Body of pancreas (tissue), 4 donors: ENCODE measurements at regions not wholly inside any gene's neighbourhood (a gene's known extent, or its start where the extent isn't known, plus 50 kb on each side); places are given as distances from the start of the nearest gene placed in this dataset.
A peak's percentile ranks its signal among the peaks of the same experiment; 100 is the strongest.

ENCODE experiments used
- ATAC-seq: fragments of 150-250 bp; one replicate; pipeline ENCODE4 v1.9.1; 2016
- DNase-seq, 4 donors: peaks; one replicate each; pipeline ENCODE4 v3.0.0-alpha.2; 2019
- H3K27ac ChIP-seq, 4 donors: fragments of 200-600 bp; sonication (generic); 1 replicate in 3 of 4; 2 replicates in 1 of 4; pipeline versions ENCODE4 v1.5.1 to v1.6.1; 2016 to 2019; ENCODE audit warnings: mild to moderate bottlenecking in 1 of 4, mixed read lengths in 1 of 4, moderate library complexity in 1 of 4
- H3K27me3 ChIP-seq, 2 donors: fragments of 200-600 bp; sonication (generic); one replicate each; pipeline ENCODE4 v1.6.0; 2016; ENCODE audit warnings: mild to moderate bottlenecking in 1 of 2
- H3K36me3 ChIP-seq, 2 donors: fragments of 200-600 bp; sonication (generic); replicated peaks in 1 of 2; 2 replicates each; pipeline ENCODE4 v1.5.1; 2016; ENCODE audit warnings: low read depth in 2 of 2; ENCODE audit not compliant: insufficient read depth in 1 of 2
- H3K4me1 ChIP-seq: fragments of 200-600 bp; sonication (generic); one replicate; pipeline ENCODE4 v1.6.0; 2016
- H3K4me3 ChIP-seq, 2 donors: fragments of 200-600 bp; sonication (generic); 1 replicate in 1 of 2; 2 replicates in 1 of 2; pipeline ENCODE4 v1.5.1; 2016 to 2019
- H3K9me3 ChIP-seq, 3 donors: fragments of 200-600 bp; sonication (generic); 1 replicate in 2 of 3; 2 replicates in 1 of 3; pipeline ENCODE4 v1.5.1; 2016
- CTCF ChIP-seq, 7 experiments: fragments of 450-650 bp in 4 of 7; fragments of 200-600 bp in 3 of 7; sonication (generic) in 3 of 7; IDR thresholded peaks; one replicate each; pipeline ENCODE4 v1.5.1; 2016 to 2019; ENCODE audit warnings: antibody characterized with exemption in 7 of 7
- POLR2A ChIP-seq, 3 donors: fragments of 450-650 bp; IDR thresholded peaks; one replicate each; pipeline ENCODE4 v1.6.1; 2016; ENCODE audit warnings: antibody characterized with exemption in 3 of 3, mild to moderate bottlenecking in 2 of 3
- WGBS, 2 donors: methylation state at CpG; one replicate each; pipeline ENCODE4 v1.1.5; 2017; 5-methylcytosine and 5-hydroxymethylcytosine counted together
- intact Hi-C: fragments of 100-400 bp; cut with DNase I; formaldehyde crosslinking; loops from one replicate; pipeline ENCODE4 v1.15.1; 2023

- TF ChIP-seq CTCF (IDR thresholded peaks at IDR 0.05) (no peak), POLR2A (IDR thresholded peaks at IDR 0.05) (no peak)
- Histone ChIP-seq H3K4me3 (no peak overlapping the region), H3K27ac (no peak overlapping the region), H3K4me1 (no peaks in the 10 kb centered on the region), H3K27me3 (no peaks in the 10 kb centered on the region), H3K9me3 (no peaks in the 10 kb centered on the region), H3K36me3 (peaks cover 0 to 2% of the 10 kb centered on the region in 2 donors)
- DNase-seq (peak in 1 of 4 donors; percentile 8), ATAC-seq (no peak)
- intact Hi-C loops, result no loop called here
- WGBS, 2 donors, result 74 to 86% methylated on average over 16 of the region's 16 CpGs
Observed at GRCh38 chr18:46215902-46216723, 111.9 kb downstream of the HAUS1 start.

GRCh38 chr18:46220116-46220515, 115.9 kb downstream of the HAUS1 start:
- Histone ChIP-seq H3K9me3 (no peaks in the 10 kb centered on the region), H3K27me3 (no peaks in the 10 kb centered on the region), H3K27ac (no peak overlapping the region), H3K4me1 (no peaks in the 10 kb centered on the region), H3K4me3 (no peak overlapping the region), H3K36me3 (peaks cover 0 to 2% of the 10 kb centered on the region in 2 donors)
- 79 to 81% methylated on average over 3 of the region's 3 CpGs for whole genome bisulfite sequencing, 2 donors
- ATAC-seq, result no peak
- intact Hi-C loops, result no loop called here
- no peak for TF ChIP-seq POLR2A (IDR thresholded peaks at IDR 0.05)
- no peak for TF ChIP-seq CTCF (IDR thresholded peaks at IDR 0.05)
- no peak for DNase-seq

- intact Hi-C loops, result no loop called here
- WGBS, 2 donors, result 90 to 95% methylated on average over 3 of the region's 3 CpGs
- Histone ChIP-seq H3K27me3 (no peaks in the 10 kb centered on the region), H3K4me1 (peaks cover 6% of the 10 kb centered on the region), H3K27ac (no peak overlapping the region), H3K9me3 (no peaks in the 10 kb centered on the region), H3K4me3 (no peak overlapping the region), H3K36me3 (no peaks in the 10 kb centered on the region)
- ATAC-seq, result no peak
- DNase-seq, result no peak
- TF ChIP-seq CTCF (IDR thresholded peaks at IDR 0.05) (no peak), POLR2A (IDR thresholded peaks at IDR 0.05) (no peak)
Observed at GRCh38 chr18:46222093-46222492, 117.9 kb downstream of the HAUS1 start.

- ATAC-seq (no peak), DNase-seq (no peak)
- intact Hi-C loops, result no loop called here
- Histone ChIP-seq H3K4me1 (peaks cover 6% of the 10 kb centered on the region), H3K36me3 (no peaks in the 10 kb centered on the region), H3K9me3 (no peaks in the 10 kb centered on the region), H3K4me3 (no peak overlapping the region), H3K27ac (no peak overlapping the region), H3K27me3 (no peaks in the 10 kb centered on the region)
- 76 to 92% methylated on average over 8 of the region's 8 CpGs for WGBS, 2 donors
- TF ChIP-seq CTCF (IDR thresholded peaks at IDR 0.05) (no peak), POLR2A (IDR thresholded peaks at IDR 0.05) (no peak)
Observed at GRCh38 chr18:46222710-46223360, 118.7 kb downstream of the HAUS1 start.
